ENCODE measurements at regions not wholly inside any gene's neighbourhood (a gene's known extent, or its start where the extent isn't known, plus 50 kb on each side); places are given as distances from the start of the nearest gene placed in this dataset.

DNA sequence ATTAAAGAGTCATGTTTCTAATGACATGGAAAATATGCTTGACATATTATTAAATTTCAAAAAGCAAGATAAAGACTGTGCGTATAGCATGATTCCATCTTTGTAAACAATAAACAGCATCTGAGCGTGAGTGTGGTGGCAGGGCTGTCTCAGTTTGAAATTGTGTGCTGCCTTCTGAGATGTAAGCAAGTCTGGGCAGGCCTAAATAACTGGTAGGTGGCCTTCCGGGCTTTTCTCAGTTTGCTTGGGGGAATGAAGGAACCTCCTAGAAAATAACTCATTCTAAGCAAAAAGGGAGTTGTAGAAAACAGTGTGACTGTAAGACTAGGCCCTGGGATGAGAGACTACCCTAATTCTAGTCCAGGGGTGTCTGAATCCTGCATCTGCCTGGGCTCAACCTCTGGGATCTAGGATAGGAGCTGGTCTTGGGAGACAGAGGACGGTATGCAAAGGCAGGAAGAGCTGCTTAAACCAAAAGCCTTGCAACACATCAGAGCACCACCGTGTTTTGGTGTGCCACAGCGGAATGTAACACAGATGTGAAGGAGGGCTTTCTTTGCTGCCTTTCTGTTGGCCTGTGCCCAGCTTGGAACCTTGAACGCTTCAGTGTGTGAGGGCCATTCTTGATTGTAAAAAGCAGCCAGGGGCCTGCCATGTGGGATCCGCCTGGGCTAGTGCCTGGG is 63.5 kb upstream of the L3MBTL3 start:
- DNase-seq (ENCODE audit: low read depth), result no peak
- TF ChIP-seq, protein P1, sequence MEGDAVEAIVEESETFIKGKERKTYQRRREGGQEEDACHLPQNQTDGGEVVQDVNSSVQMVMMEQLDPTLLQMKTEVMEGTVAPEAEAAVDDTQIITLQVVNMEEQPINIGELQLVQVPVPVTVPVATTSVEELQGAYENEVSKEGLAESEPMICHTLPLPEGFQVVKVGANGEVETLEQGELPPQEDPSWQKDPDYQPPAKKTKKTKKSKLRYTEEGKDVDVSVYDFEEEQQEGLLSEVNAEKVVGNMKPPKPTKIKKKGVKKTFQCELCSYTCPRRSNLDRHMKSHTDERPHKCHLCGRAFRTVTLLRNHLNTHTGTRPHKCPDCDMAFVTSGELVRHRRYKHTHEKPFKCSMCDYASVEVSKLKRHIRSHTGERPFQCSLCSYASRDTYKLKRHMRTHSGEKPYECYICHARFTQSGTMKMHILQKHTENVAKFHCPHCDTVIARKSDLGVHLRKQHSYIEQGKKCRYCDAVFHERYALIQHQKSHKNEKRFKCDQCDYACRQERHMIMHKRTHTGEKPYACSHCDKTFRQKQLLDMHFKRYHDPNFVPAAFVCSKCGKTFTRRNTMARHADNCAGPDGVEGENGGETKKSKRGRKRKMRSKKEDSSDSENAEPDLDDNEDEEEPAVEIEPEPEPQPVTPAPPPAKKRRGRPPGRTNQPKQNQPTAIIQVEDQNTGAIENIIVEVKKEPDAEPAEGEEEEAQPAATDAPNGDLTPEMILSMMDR (IDR thresholded peaks at IDR 0.05; ENCODE audit: control insufficient read depth, insufficient read depth, low read depth, low read length, missing control alignments), result no peak

DNA sequence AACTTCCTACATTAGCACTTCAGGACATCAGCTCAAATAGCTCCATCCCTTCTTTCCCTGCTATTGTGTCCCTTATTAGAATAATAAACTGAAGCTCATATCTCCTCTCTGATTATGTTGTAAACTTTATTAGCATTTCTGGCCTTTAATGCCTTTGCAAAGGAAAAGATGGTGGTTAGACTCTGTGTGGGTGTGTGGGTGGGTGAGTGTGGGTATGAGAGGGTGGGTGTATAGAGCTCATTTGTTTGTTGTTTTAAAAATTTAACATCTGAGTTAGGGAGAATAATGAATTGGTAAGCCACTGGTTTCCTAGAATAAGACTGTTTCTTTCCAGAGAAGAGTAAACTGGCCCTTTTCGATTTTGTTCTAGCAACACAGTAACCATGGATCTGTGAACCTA is 70.6 kb upstream of the L3MBTL3 start:
- TF ChIP-seq, protein P1 (IDR thresholded peaks at IDR 0.05; ENCODE audit: control insufficient read depth, insufficient read depth, low read depth, low read length, missing control alignments), result no peak
- H3K4me3 ChIP-seq (ENCODE audit: control insufficient read depth, low read depth, low read length), result no peak overlapping the region
- no peak for DNase-seq (ENCODE audit: low read depth)

More for the DNA sequence above, 63.5 kb upstream of the L3MBTL3 start:
- H3K4me3 ChIP-seq (ENCODE audit: control insufficient read depth, low read depth, low read length), result no peak overlapping the region

DNA sequence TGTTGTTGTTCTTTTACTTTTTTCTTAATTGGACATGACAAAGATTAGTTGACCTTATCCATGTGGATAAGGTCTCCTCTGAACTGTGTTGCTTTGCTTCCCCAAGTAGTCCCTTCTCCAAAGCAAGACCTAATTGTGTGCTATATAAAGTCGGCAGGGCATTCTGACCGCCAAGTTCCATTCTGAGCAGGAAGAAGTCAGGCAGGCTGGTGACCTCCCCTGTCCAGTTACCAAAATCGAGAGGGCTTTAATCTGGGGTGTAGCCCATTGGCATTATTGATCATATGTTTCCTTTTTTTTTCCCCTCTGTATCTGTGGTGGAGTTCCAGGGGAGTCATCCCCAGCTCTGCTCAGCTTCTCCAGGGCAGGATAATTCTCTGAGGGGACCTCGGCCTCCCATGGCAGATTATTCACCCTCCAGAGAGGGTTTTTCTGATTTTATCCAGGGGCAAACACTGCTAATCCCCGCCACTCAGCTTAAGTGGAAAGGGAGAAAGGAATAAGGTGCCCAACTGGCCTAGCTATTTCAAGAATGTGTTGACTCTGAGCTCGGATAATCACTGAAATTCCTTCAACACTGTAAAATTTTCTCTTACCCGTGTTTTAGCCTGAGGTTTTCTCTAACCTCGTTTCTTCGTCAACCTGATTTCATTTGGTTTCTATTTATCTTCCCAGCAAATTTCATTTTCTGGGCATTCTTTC is 71.8 kb upstream of the L3MBTL3 start:
- no peak overlapping the region for H3K4me3 ChIP-seq (ENCODE audit: control insufficient read depth, low read depth, low read length)
- no peak for DNase-seq (ENCODE audit: low read depth)
- TF ChIP-seq, protein P1 (IDR thresholded peaks at IDR 0.05; ENCODE audit: control insufficient read depth, insufficient read depth, low read depth, low read length, missing control alignments), result no peak

DNA sequence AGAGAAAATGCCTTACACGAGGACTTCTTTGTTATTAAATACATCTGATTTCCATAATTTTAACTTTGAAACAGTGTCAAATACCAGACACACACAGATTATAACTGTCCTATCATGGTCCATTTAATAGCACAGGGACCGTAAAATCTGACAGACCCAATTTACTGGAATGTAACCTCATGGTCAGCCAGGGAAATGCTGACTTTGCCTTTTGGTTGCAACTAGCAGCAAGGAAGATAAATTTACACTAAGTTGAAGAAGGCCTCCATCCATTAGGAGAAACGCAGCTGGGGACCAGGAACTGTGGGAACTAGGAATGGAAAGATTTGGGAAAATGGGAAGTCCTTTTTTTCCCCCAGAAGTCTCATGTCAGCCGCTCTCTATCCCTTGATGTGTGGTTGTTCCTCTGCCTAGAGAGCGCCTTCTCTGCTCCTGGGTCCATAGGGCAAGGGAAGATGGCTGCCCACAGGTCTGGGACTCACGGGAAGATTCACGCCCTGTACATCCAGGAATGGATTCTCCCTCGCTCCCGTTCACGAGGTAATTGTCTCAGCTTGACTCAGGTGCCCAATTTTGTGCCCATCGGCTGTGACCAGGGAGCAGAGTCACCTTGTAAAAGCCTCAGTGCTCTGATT is 74.6 kb upstream of the L3MBTL3 start:
- DNase-seq (ENCODE audit: low read depth), result no peak
- no peak overlapping the region for H3K4me3 ChIP-seq (ENCODE audit: control insufficient read depth, low read depth, low read length)
- TF ChIP-seq, protein P1 (IDR thresholded peaks at IDR 0.05; ENCODE audit: control insufficient read depth, insufficient read depth, low read depth, low read length, missing control alignments), result no peak

DNA sequence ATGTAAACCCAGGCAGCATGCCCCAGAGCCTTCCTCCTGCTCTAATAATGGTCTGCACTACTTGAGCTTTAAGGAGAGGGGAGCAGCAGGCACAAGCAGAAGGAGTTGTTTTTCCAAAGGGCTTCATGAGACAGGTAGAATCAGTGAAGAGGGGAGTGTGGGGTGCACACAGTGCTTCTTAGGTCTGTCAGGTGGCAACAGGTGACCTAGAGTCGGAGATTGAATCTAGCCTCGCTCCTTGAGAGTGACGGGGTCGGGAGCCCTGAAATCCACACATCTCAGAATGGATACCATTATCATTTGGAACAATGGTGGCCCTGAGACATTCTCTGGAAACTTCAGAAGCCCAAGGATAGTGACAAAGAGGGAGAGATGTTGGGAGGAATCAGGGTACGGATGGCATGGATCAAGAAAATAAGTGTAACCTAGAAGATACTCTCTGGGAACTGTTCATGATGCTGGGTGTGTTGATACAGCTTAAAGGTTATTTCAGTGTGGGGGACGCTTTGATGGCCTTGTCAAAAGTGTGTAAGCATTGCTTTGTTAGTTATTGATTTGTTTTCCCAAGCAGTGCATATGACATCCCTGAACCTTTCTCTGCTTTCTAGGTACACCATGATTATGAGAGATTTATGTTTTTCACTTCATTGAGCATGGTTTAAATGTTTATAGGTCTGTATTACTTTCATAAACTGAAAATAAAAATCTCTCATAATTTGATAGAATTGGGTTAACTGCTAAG is 77.8 kb upstream of the L3MBTL3 start:
- no peak for DNase-seq (ENCODE audit: low read depth)
- H3K4me3 ChIP-seq (ENCODE audit: control insufficient read depth, low read depth, low read length), result no peak overlapping the region
- TF ChIP-seq, protein P1 (IDR thresholded peaks at IDR 0.05; ENCODE audit: control insufficient read depth, insufficient read depth, low read depth, low read length, missing control alignments), result no peak

DNA sequence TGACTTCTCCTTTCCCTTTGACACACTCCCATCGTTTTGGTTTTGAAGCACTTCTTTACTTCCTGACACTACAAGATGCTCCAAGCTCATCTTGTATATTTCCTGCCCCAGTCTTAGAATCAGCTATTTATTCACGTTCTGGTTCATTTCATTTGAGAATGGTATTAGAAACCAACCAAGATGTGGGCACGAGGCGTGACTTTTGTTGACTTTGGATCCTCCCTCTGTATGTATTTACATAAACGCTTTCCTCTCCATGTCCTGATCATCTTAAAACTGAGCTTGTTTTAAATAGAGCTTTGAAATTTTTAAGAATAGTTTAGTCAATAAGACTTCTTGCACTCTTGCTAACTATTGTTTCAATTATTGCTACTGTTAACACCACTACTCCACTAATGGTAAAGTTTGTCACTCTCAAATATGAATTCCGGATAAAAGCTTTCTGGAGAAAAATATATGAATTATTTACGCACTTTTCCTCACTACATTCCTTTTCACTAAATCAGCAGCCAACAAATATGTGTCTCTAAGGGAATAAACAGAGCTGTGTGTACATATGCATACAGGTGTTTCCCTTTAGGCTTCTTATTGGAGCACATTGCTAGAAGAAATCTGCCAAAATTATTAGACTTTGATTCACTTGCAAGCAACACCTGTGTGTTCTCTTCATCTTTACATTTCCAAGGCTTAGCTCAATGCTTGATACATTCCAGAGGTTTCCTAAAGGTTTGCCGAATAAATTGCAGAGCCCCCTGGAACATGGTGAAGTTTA is 77.3 kb upstream of the TMEM244 start:
- no peak for DNase-seq (ENCODE audit: low read depth)
- H3K4me3 ChIP-seq (ENCODE audit: control insufficient read depth, low read depth, low read length), result no peak overlapping the region
- TF ChIP-seq, protein P1 (IDR thresholded peaks at IDR 0.05; ENCODE audit: control insufficient read depth, insufficient read depth, low read depth, low read length, missing control alignments), result no peak
